Left lung (tissue), 4 donors: ENCODE measurements at regions not wholly inside any gene's neighbourhood (a gene's known extent, or its start where the extent isn't known, plus 50 kb on each side); places are given as distances from the start of the nearest gene placed in this dataset.

Experiments used
- ATAC-seq: fragments of 200-7000 bp; cut with Tn5 transposase; one replicate; pipeline ENCODE4 v1.9.1; 2020; ENCODE audit warnings: moderate library complexity
- DNase-seq, 4 donors: peaks; one replicate each; pipeline ENCODE4 v3.0.0-alpha.2; 2013 to 2020
- H3K27ac ChIP-seq, 2 donors: fragments of 200-600 bp; sonication (generic) in 1 of 2; one replicate each; pipeline versions ENCODE4 v1.5.0 to v1.8.0; 2020 to 2021
- H3K27me3 ChIP-seq, 2 donors: fragments of 200-600 bp; sonication (generic) in 1 of 2; one replicate each; pipeline versions ENCODE4 v1.5.0 to v1.8.0; 2020 to 2021
- H3K36me3 ChIP-seq, 2 donors: fragments of 200-600 bp; sonication (generic) in 1 of 2; one replicate each; pipeline versions ENCODE4 v1.5.0 to v1.8.0; 2020 to 2021
- H3K4me1 ChIP-seq, 2 donors: fragments of 200-600 bp; one replicate each; pipeline ENCODE4 v1.8.0; 2021
- H3K4me3 ChIP-seq, 2 donors: fragments of 200-600 bp; sonication (generic) in 1 of 2; one replicate each; pipeline versions ENCODE4 v1.5.0 to v1.8.0; 2020 to 2021; ENCODE audit warnings: mild to moderate bottlenecking in 1 of 2
- H3K9me3 ChIP-seq, 2 donors: fragments of 200-600 bp; sonication (generic) in 1 of 2; one replicate each; pipeline versions ENCODE4 v1.5.0 to v1.8.0; 2020 to 2021
- CTCF ChIP-seq, 2 donors: fragments of 200-600 bp; sonication (generic) in 1 of 2; IDR thresholded peaks; one replicate each; pipeline versions ENCODE4 v1.5.0 to v1.8.0; 2021; ENCODE audit warnings: antibody characterized with exemption in 2 of 2
- intact Hi-C, 2 donors: fragments of 100-400 bp; cut with DNase I; formaldehyde crosslinking; loops; one replicate each; pipeline versions ENCODE4 v1.11.2 to v1.14.2; 2022
- donor health status: DM: no; HTN: yes; CAD: no.
- donor health status: DM: no; HTN: no; CAD: no.

- Histone ChIP-seq H3K27ac (no peak overlapping the region), H3K4me1 (peaks cover 0 to 6% of the 10 kb centered on the region in 2 donors), H3K9me3 (no peaks in the 10 kb centered on the region), H3K4me3 (no peak overlapping the region), H3K27me3 (no peaks in the 10 kb centered on the region), H3K36me3 (no peaks in the 10 kb centered on the region)
- ATAC-seq (no peak), DNase-seq (no peak)
- intact Hi-C loops, result no loop called here
- no peak for TF ChIP-seq CTCF (IDR thresholded peaks at IDR 0.05)
Measured at GRCh38 chr12:66903782-66904396, 225.0 kb upstream of the GRIP1 start.

- H3K27me3 ChIP-seq, result no peaks in the 10 kb centered on the region
- no peak overlapping the region for H3K27ac ChIP-seq
- no peaks in the 10 kb centered on the region for H3K36me3 ChIP-seq
- ATAC-seq, result no peak
- H3K4me3 ChIP-seq, result no peak overlapping the region
- peaks cover 0 to 6% of the 10 kb centered on the region in 2 donors for H3K4me1 ChIP-seq
- no peak for DNase-seq
- intact Hi-C loops, result no loop called here
- H3K9me3 ChIP-seq, result no peaks in the 10 kb centered on the region
- no peak for TF ChIP-seq CTCF (IDR thresholded peaks at IDR 0.05)
Measured at GRCh38 chr12:66905201-66905600, 226.3 kb upstream of the GRIP1 start.

GRCh38 chr12:66910366-66910974 lies 231.6 kb upstream of the GRIP1 start:
- no peaks in the 10 kb centered on the region for H3K9me3 ChIP-seq
- H3K4me3 ChIP-seq, result no peak overlapping the region
- no peak for TF ChIP-seq CTCF (IDR thresholded peaks at IDR 0.05)
- no peak overlapping the region for H3K27ac ChIP-seq
- no peaks in the 10 kb centered on the region for H3K36me3 ChIP-seq
- no peak for DNase-seq
- H3K27me3 ChIP-seq, result no peaks in the 10 kb centered on the region
- intact Hi-C loops, result no loop called here
- no peak for ATAC-seq
- no peaks in the 10 kb centered on the region for H3K4me1 ChIP-seq

- no peak for TF ChIP-seq CTCF (IDR thresholded peaks at IDR 0.05)
- no peak for ATAC-seq
- Histone ChIP-seq H3K4me3 (no peak overlapping the region), H3K36me3 (no peaks in the 10 kb centered on the region), H3K27ac (no peak overlapping the region), H3K4me1 (no peaks in the 10 kb centered on the region), H3K27me3 (no peaks in the 10 kb centered on the region), H3K9me3 (no peaks in the 10 kb centered on the region)
- DNase-seq, result no peak
- intact Hi-C loops, result no loop called here
Measured at GRCh38 chr12:66915306-66915904, 236.5 kb upstream of the GRIP1 start.

- Histone ChIP-seq H3K36me3 (no peaks in the 10 kb centered on the region), H3K27me3 (no peaks in the 10 kb centered on the region), H3K9me3 (no peaks in the 10 kb centered on the region), H3K4me3 (no peak overlapping the region), H3K4me1 (no peaks in the 10 kb centered on the region), H3K27ac (no peak overlapping the region)
- TF ChIP-seq CTCF (IDR thresholded peaks at IDR 0.05), result no peak
- DNase-seq (no peak), ATAC-seq (no peak)
- intact Hi-C loops, result no loop called here
Measured at GRCh38 chr12:66916189-66916588, 237.3 kb upstream of the GRIP1 start.
